ENCODE measurements at regions not wholly inside any gene's neighbourhood (a gene's known extent, or its start where the extent isn't known, plus 50 kb on each side); places are given as distances from the start of the nearest gene placed in this dataset.

- DNase-seq: peak; percentile 4
These were observed 389.1 kb upstream of the KIF2A start for GRCh38 chr5:61916621-61917620.

DNA sequence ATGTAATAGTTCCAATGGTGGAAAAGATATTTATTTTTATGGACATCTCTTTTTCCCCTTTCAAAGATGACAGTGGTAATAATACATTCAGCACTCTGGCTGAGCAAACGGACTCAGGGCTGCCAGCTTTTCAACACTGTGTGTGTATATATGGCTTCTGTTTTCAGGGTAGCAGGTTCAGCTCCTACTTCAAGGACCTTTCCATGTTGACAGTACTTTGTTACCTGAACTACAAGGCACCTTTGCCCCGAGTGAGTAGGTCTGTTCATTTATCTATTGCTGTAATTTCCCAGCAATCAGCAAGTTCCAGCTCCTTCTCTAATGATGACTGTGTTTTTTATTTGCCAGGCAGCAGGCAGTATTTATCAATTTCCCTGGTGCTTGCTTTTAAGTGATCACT lies 387.4 kb upstream of the KIF2A start:
- DNase-seq: no peak

DNA sequence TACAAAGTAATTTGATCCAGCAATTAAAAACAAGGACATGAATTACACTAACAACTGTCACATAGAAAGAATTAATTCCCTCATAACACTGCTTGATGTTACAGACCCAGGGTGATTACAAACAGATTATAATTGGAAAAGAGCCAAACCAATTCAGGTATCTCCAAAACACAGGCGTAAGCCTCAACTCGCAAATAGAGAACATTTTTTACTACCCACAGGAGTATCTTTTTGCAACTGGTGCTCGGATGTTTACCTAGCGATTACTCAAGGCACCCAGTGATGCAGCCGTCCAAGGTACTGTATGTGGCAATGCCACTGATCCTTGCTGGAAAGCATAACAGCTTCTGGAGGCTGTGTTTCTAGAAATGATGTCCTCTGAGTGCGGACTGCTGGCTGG lies 386.1 kb upstream of the KIF2A start:
- no peak for DNase-seq

- DNase-seq: no peak
These were observed 381.8 kb upstream of the KIF2A start for GRCh38 chr5:61924251-61924650.

- no peak for DNase-seq
These were observed 379.1 kb upstream of the KIF2A start for GRCh38 chr5:61926911-61927310.

DNA sequence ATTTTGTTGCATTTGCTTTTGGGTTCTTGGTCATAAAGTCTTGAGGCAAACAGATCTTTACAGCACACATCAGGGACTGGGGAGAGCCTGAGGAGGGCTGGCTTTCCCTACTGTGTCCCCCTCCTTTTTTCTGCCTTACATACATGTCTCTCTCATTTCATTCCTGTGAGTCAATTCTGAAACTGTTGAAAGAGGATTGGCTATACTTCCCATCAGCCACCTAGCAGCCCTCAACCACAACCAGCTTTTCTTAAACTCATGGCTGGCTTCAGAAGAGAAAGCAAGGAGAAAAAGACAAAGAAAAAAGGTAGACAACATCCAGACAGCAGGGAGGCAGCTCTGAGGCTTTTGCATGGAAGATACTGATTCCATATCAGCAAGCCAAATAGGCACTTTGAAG lies 374.8 kb upstream of the KIF2A start:
- DNase-seq: no peak

DNA sequence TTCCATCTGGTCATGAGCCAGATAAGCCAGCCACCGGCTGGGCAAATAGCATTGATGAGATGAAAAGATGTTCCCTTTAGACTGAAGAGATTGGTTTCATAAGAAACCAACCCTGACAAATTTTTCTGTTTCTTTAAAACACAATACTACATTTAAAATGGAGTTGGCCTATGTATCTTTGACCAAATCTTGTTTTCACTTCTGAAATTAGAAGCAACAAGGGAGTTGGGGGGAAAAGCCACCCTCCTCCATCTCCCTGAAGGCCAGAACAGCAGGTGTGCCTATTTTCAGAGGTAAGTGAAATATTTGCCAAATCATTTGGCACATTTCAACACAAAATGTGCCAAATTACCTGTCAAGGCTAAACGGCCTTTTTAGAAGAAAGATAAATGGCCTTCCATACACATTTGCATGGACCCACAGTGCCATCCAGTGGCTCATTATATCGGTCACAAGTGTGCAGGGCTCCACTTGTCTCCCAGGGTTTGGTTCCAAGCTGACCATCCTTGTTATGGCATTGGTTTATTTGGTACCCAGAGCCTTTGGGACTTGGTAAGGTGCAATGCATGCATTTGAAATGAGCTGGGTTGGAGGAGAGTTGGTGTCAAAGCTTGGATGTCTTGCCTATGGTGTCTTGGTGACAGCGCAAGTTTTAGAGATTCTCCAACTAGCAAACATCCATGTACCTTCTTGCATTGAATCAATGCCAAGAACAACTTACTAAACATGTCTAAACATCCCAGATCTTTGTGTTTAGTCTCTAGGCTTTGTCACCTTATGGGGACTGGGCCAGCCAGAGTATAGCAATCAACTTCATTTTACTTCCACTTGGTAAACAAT lies 372.0 kb upstream of the KIF2A start:
- peak; percentile 75 for DNase-seq

GRCh38 chr5:61941637-61942036 lies 364.4 kb upstream of the KIF2A start:
- no peak for DNase-seq

GRCh38 chr5:61942462-61943049 lies 363.4 kb upstream of the KIF2A start:
- no peak for DNase-seq

GRCh38 chr5:61943713-61944112 lies 362.3 kb upstream of the KIF2A start:
- DNase-seq: no peak

DNA sequence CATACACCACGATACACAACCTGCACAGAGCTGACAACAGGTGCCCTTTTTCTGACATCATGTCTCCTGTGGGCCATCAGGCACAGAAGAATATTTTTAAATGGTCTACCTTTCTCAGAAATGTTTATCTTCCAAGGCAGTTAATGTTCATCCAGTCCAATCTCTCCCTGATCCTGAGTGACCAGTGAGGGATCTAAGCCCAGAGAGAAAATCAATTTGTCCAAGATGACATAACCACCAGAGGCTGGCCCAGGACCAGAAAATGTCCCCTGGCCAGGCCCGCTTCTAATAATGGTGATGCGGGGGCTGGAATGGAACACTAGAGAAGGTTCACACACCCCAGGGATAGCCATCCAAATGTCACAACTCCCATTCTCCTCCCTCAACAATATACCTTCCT lies 357.9 kb upstream of the KIF2A start:
- DNase-seq: no peak

DNA sequence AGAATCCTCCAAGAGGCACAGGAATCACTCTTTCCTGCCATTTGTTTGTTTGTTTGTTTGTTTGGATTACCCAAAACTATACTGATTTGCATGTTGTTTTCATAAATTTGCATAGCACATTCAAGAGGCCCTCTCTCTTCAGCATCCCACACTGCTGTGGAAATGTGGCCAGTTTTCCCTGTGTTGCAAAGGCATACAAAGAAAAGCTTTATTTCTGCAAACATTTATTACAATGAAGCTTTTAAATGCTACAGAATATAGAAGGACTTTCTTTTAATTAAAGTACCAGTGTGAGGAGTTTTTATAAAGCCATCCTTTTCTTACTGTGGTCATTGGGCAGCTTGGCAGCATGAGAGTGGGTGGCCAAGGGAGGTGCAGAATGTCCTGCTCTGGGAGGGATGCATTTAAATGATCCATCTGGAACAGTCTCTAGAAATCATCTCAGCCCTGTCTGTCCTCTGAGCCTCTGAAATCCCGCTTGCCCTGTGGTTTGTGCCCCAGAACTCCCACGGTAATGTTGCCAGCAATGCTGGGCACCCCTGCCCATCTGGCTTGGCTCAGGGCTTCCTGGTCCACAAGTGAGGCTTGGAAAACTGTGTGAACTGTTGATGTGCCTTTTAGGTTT lies 356.8 kb upstream of the KIF2A start:
- DNase-seq: no peak

DNA sequence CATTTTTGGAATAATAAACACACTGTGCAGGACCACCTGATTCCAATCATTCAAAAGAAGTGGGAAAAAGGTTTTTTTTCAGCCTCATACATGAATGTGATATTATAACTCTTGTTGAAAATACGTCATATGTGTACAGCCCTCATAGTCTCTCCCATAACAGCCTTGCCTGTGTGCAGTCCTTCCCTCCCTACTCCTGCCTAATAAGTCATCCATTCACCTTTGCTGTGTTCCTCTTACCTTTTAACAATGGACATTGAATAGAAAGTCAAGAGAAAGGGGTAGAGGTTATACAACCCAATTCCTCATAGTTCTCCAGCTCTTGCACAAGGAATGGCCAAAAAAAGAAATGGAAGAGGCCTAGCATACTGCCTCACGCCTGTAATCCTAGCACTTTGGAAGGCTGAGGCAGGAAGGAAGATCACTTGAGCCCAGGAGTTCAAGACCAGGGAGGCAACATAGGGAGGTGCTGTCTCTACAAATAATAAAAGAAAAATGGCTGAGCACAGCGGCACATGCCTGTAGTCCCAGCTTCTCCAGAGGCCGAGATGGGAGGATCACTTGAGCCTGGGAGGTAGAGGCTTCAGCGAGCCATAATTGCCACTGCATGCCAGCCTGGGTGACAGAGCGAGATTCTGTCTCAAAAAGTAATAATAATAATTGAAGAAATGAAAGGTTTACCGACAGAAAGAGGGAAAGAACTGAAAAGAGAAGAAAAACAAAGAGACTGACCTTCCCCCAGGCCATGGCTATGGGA lies 356.1 kb upstream of the KIF2A start:
- DNase-seq: no peak

GRCh38 chr5:61951295-61951694 lies 354.7 kb upstream of the KIF2A start:
- DNase-seq: no peak

GRCh38 chr5:61953913-61954312 lies 352.1 kb upstream of the KIF2A start:
- DNase-seq: no peak

GRCh38 chr5:61964201-61964600 lies 341.8 kb upstream of the KIF2A start:
- no peak for DNase-seq

DNA sequence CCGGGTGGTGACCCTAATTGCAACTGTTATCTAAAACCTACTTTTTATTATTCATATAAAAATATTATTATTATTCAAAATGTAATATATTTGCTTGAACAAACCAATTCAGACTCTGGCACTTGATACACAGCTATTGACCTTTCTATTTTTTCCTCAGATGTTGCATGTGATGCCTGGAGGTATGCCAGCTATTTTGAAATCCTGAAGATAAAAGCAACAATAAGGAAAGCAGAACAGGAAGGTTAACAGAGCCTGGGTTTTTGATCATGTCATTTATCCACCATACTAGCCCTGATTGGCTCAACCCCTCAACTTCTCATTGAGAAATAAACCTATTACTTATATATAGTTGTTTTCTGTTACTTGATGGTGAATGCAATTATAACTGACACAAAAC lies 340.9 kb upstream of the KIF2A start:
- DNase-seq: peak; percentile 6

DNA sequence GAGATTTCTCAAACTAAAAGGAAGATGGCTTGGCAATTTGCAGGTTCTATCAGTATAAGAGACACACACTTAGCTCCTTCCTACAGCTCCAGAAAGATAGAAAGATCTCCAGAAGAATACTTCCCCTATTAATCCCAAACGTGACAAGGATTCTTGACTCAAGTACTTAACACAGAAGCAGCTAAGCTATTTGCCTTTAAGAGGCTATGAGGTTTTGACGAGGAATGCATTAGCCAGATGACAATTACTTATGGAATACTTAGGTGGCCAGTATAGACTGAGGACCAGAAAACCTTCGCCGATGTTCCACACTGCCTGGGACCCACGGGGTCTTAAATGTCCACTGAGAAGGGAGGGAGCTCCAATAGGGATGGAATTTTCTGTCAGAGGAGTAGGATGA lies 340.5 kb upstream of the KIF2A start:
- no peak for DNase-seq

GRCh38 chr5:61966296-61966955 lies 339.6 kb upstream of the KIF2A start:
- peak; percentile 15 for DNase-seq

DNA sequence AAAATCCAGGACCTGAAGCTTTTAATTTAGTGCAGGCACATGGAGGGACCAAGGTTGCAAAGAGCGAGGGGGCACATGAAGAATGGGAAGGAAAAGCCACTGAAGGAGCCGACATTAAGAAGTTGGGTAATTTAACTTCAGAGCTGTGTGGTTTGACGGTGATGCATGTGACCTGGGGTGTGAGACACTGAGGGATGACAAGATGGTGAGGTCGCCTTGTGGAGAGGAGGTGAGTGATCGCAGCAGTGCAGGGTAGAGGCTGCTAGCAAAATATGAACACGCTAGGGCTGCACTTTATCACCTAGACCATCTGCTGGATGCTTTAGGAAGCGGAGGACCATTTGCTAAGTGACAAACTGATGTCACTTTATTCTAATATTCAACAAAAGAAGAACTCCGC lies 339.0 kb upstream of the KIF2A start:
- no peak for DNase-seq

GRCh38 chr5:61967681-61968080 lies 338.3 kb upstream of the KIF2A start:
- DNase-seq: no peak

GRCh38 chr5:61969347-61969746 lies 336.7 kb upstream of the KIF2A start:
- no peak for DNase-seq

Measured in hematopoietic multipotent progenitor cell treated with erythropoietin and hydrocortisone succinate and interleukin-3 and kit ligand, for 6 days (in vitro differentiated cells).